UCSD-AML1 (cell line): ENCODE measurements at regions not wholly inside any gene's neighbourhood (a gene's known extent, or its start where the extent isn't known, plus 50 kb on each side); places are given as distances from the start of the nearest gene placed in this dataset.

Experiments
- DNase-seq: peaks from one replicate; lab custom pipeline; 2025; ENCODE audit not compliant: unreplicated experiment; lab: John Stamatoyannopoulos, UW

GRCh38 chr1:112788054-112788453, 72.9 kb upstream of the PPM1J start:
- no peak for DNase-seq

- no peak for DNase-seq
Observed at GRCh38 chr1:112783059-112783458, 67.9 kb upstream of the PPM1J start.

GRCh38 chr1:112779665-112780526, 64.8 kb upstream of the PPM1J start:
- no peak for DNase-seq

GRCh38 chr1:112778137-112778536, 63.0 kb upstream of the PPM1J start:
- no peak for DNase-seq

GRCh38 chr1:112776688-112777087, 61.6 kb upstream of the PPM1J start:
- no peak for DNase-seq

GRCh38 chr1:112772781-112773180, 57.6 kb upstream of the PPM1J start:
- no peak for DNase-seq

GRCh38 chr1:112770724-112771123, 55.6 kb upstream of the PPM1J start:
- DNase-seq: no peak

GRCh38 chr1:112769611-112770010, 54.5 kb upstream of the PPM1J start:
- no peak for DNase-seq

- DNase-seq: no peak
Observed at GRCh38 chr1:112767646-112768045, 52.5 kb upstream of the PPM1J start.
